Liver (tissue), 3 donors: ENCODE measurements at regions not wholly inside any gene's neighbourhood (a gene's known extent, or its start where the extent isn't known, plus 50 kb on each side); places are given as distances from the start of the nearest gene placed in this dataset.

Experiments
- CTCF ChIP-seq: fragments of 150-350 bp; IDR thresholded peaks from 2 replicates; pipeline ENCODE4 v1.5.1; 2017; ENCODE audit warnings: improper control_type of control experiment, low read depth, low read length; ENCODE audit not compliant: missing input control
- JUND ChIP-seq, 2 donors: IDR thresholded peaks; 2 replicates each; pipeline ENCODE4 v1.6.1; 2016; ENCODE audit warnings: antibody characterized with exemption in 2 of 2
- MAX ChIP-seq: IDR thresholded peaks from 2 replicates; pipeline ENCODE4 v1.6.1; 2016; ENCODE audit warnings: antibody characterized with exemption
- RAD21 ChIP-seq, 2 donors: IDR thresholded peaks; 2 replicates each; pipeline ENCODE4 v1.6.1; 2016; ENCODE audit warnings: antibody characterized with exemption in 2 of 2, mild to moderate bottlenecking in 2 of 2
- donor health status: healthy.
- donor health status: healthy.

DNA sequence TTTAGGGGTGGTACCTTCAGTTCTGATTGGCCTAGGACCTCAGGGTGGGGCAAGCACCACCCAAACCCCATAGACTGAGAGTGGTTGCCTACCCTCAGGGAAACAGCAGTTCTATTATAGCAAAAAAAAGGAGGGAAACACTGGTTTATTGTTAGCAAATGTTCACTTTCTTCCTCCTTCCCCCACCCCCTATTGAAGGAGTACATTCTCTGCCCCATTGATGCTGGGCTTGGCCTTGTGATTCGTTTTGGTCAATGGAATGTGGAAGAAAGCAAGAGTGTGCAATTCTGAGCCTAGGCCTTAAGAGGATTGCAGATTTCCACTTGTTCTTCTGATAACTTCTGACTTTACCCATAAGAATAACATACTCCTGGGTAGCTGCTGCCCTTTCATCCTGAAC, 255.8 kb downstream of the NFATC2 start:
- TF ChIP-seq CTCF (no peak), RAD21 (IDR thresholded peaks at IDR 0.05) (no peak), MAX (no peak), JUND (IDR thresholded peaks at IDR 0.05) (no peak)
